Activated T-cell treated with anti-CD3 and anti-CD28 coated beads, Interleukin-2, amount 50 U/mL, for 72 hours (primary cell): ENCODE measurements at regions not wholly inside any gene's neighbourhood (a gene's known extent, or its start where the extent isn't known, plus 50 kb on each side); places are given as distances from the start of the nearest gene placed in this dataset.

Source experiments
- ATAC-seq, 2 donors: fragments of 150-1000 bp; cut with Tn5 transposase; replicated peaks in 1 of 2; 2 replicates each; pipeline ENCODE4 v1.10.0; 2021; ENCODE audit warnings: moderate library complexity in 2 of 2, mild to moderate bottlenecking in 1 of 2
- DNase-seq, 2 donors: peaks; one replicate each; pipeline ENCODE4 v3.0.0; 2021 to 2022; ENCODE audit warnings: mixed read lengths in 1 of 2
- H3K27ac Mint-ChIP-seq: one replicate; pipeline ENCODE4 v1.8.0; 2022; ENCODE audit warnings: mild to moderate bottlenecking, moderate library complexity, mixed read lengths
- H3K27me3 Mint-ChIP-seq: one replicate; pipeline ENCODE4 v1.8.0; 2022; ENCODE audit warnings: low read depth, mixed read lengths
- H3K36me3 Mint-ChIP-seq, 2 donors: one replicate each; pipeline ENCODE4 v1.8.0; 2022; ENCODE audit warnings: mixed read lengths in 2 of 2, mild to moderate bottlenecking in 1 of 2; ENCODE audit not compliant: insufficient read depth in 2 of 2
- H3K4me1 Mint-ChIP-seq: one replicate; pipeline ENCODE4 v1.8.0; 2022; ENCODE audit warnings: low read depth, mixed read lengths
- H3K4me3 Mint-ChIP-seq, 2 donors: one replicate each; pipeline ENCODE4 v1.8.0; 2022; ENCODE audit warnings: mild to moderate bottlenecking in 2 of 2, mixed read lengths in 2 of 2, moderate library complexity in 2 of 2
- H3K9me3 Mint-ChIP-seq, 2 donors: one replicate each; pipeline ENCODE4 v1.8.0; 2022; ENCODE audit warnings: mixed read lengths in 2 of 2

- Mint-ChIP-seq H3K4me3 (no peak overlapping the region), H3K9me3 (peaks cover 0 to 5% of the 10 kb centered on the region in 2 donors), H3K4me1 (no peaks in the 10 kb centered on the region), H3K27me3 (peaks cover 6% of the 10 kb centered on the region), H3K27ac (no peak overlapping the region), H3K36me3 (no peaks in the 10 kb centered on the region)
- no peak for DNase-seq
- no peak for ATAC-seq
Measured at GRCh38 chr18:73746101-73746500, 401.5 kb downstream of the FBXO15 start.

DNA sequence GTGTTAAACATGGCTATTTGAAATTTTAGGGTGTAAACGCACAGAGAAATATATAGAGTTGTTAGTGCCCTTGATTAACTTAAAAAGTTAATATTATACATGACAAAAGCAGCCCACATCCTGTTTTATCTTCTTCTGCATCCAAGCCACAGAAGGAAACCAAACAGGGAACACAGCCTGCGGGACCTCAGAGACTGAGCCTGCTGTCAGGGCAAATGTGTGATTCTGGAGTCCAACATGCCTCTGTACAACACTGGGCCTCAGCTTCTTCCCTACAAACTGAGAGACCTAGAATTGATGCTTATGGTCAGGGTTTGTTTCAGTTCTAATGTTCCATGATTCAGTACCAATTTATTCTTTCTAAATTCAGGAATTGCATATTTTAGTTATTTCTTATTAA lies 404.7 kb downstream of the FBXO15 start:
- H3K4me3 Mint-ChIP-seq = no peak overlapping the region
- peaks cover 6% of the 10 kb centered on the region for H3K27me3 Mint-ChIP-seq
- no peak for DNase-seq
- H3K4me1 Mint-ChIP-seq = no peaks in the 10 kb centered on the region
- H3K27ac Mint-ChIP-seq = no peak overlapping the region
- H3K9me3 Mint-ChIP-seq = peaks cover 2 to 7% of the 10 kb centered on the region in 2 donors
- no peak for ATAC-seq
- H3K36me3 Mint-ChIP-seq = no peaks in the 10 kb centered on the region

DNA sequence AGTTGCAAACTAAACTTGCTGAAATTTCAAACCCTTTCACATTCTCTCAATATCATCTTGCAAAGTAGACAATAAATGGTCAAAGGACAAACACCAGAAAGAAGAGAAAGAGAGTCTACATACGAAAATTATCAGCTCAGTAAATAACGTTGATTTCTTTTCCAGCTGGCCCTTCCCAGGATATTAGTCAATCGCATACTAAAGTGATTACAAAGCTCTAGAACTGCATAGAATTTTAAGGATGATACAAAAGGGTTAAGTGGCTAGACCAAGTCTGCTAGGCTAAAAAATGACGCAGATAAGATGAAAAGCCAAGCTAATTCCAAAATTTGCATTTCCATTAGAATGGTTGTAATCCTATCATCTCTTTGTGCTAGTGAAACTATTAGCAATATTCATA lies 405.7 kb downstream of the FBXO15 start:
- no peak overlapping the region for H3K4me3 Mint-ChIP-seq
- H3K27ac Mint-ChIP-seq = no peak overlapping the region
- peaks cover 6% of the 10 kb centered on the region for H3K27me3 Mint-ChIP-seq
- no peaks in the 10 kb centered on the region for H3K4me1 Mint-ChIP-seq
- peaks cover 2 to 7% of the 10 kb centered on the region in 2 donors for H3K9me3 Mint-ChIP-seq
- ATAC-seq (no peak), DNase-seq (no peak)
- no peaks in the 10 kb centered on the region for H3K36me3 Mint-ChIP-seq

GRCh38 chr18:73739098-73739497 lies 408.5 kb downstream of the FBXO15 start:
- H3K4me1 Mint-ChIP-seq = no peaks in the 10 kb centered on the region
- peaks cover 6% of the 10 kb centered on the region for H3K27me3 Mint-ChIP-seq
- no peak for DNase-seq
- no peak overlapping the region for H3K27ac Mint-ChIP-seq
- peaks cover 4 to 7% of the 10 kb centered on the region in 2 donors for H3K9me3 Mint-ChIP-seq
- ATAC-seq = no peak
- no peaks in the 10 kb centered on the region for H3K36me3 Mint-ChIP-seq
- H3K4me3 Mint-ChIP-seq = no peak overlapping the region

GRCh38 chr18:73737990-73738389 lies 409.6 kb downstream of the FBXO15 start:
- ATAC-seq (no peak), DNase-seq (no peak)
- Mint-ChIP-seq H3K9me3 (peaks cover 4% of the 10 kb centered on the region in 2 donors), H3K4me1 (no peaks in the 10 kb centered on the region), H3K27ac (no peak overlapping the region), H3K36me3 (no peaks in the 10 kb centered on the region), H3K4me3 (no peak overlapping the region), H3K27me3 (no peaks in the 10 kb centered on the region)

- H3K27me3 Mint-ChIP-seq = peaks cover 5% of the 10 kb centered on the region
Measured at GRCh38 chr18:73735836-73736235, 411.8 kb downstream of the FBXO15 start.

GRCh38 chr18:73733806-73734314 lies 413.8 kb downstream of the FBXO15 start:
- Mint-ChIP-seq H3K27ac (no peak overlapping the region), H3K27me3 (peaks cover 5% of the 10 kb centered on the region), H3K4me3 (no peak overlapping the region), H3K9me3 (peaks cover 9 to 10% of the 10 kb centered on the region in 2 donors), H3K4me1 (no peaks in the 10 kb centered on the region), H3K36me3 (peaks cover 0 to 1% of the 10 kb centered on the region in 2 donors)
- no peak for ATAC-seq
- DNase-seq = no peak

More at GRCh38 chr18:73735836-73736235, 411.8 kb downstream of the FBXO15 start:
- peaks cover 0 to 1% of the 10 kb centered on the region in 2 donors for H3K36me3 Mint-ChIP-seq
- DNase-seq = no peak
- no peaks in the 10 kb centered on the region for H3K4me1 Mint-ChIP-seq
- H3K27ac Mint-ChIP-seq = no peak overlapping the region
- peaks cover 6 to 12% of the 10 kb centered on the region in 2 donors for H3K9me3 Mint-ChIP-seq
- no peak for ATAC-seq
- H3K4me3 Mint-ChIP-seq = no peak overlapping the region

DNA sequence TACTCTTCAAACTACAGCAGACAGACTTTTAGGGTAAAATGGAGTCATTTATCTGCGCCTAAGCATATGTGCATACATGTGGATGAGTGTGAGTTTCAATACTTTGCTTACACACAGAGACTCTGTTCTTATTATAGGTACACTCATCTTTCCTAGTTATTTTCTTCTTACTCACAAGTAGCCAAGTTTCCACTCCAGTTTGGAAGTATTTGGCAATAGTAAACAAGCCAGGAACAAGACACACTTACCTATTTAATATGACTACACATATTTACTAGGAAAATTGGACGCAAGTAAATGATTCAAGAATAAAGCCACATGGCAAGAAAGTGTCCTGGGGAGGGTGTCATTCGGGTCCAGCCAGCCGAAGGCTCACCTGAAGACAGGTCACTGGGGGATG lies 414.3 kb downstream of the FBXO15 start:
- peaks cover 9 to 10% of the 10 kb centered on the region in 2 donors for H3K9me3 Mint-ChIP-seq
- no peak overlapping the region for H3K27ac Mint-ChIP-seq
- ATAC-seq = no peak
- H3K4me1 Mint-ChIP-seq = no peaks in the 10 kb centered on the region
- H3K36me3 Mint-ChIP-seq = peaks cover 0 to 1% of the 10 kb centered on the region in 2 donors
- H3K27me3 Mint-ChIP-seq = peaks cover 5% of the 10 kb centered on the region
- no peak for DNase-seq
- H3K4me3 Mint-ChIP-seq = no peak overlapping the region

GRCh38 chr18:73728657-73729056 lies 419.0 kb downstream of the FBXO15 start:
- no peak for ATAC-seq
- H3K27ac Mint-ChIP-seq = no peak overlapping the region

GRCh38 chr18:73724958-73725357 lies 422.7 kb downstream of the FBXO15 start:
- peaks cover 0 to 5% of the 10 kb centered on the region in 2 donors for H3K9me3 Mint-ChIP-seq

More at GRCh38 chr18:73728657-73729056, 419.0 kb downstream of the FBXO15 start:
- Mint-ChIP-seq H3K9me3 (peaks cover 7 to 8% of the 10 kb centered on the region in 2 donors), H3K27me3 (peaks cover 5% of the 10 kb centered on the region), H3K36me3 (peaks cover 0 to 1% of the 10 kb centered on the region in 2 donors), H3K4me3 (no peak overlapping the region), H3K4me1 (no peaks in the 10 kb centered on the region)
- no peak for DNase-seq

GRCh38 chr18:73719611-73720010 lies 428.0 kb downstream of the FBXO15 start:
- no peak overlapping the region for H3K4me3 Mint-ChIP-seq
- no peak overlapping the region for H3K27ac Mint-ChIP-seq
- H3K9me3 Mint-ChIP-seq = peaks cover 0 to 9% of the 10 kb centered on the region in 2 donors
- H3K36me3 Mint-ChIP-seq = no peaks in the 10 kb centered on the region
- H3K27me3 Mint-ChIP-seq = no peaks in the 10 kb centered on the region
- no peaks in the 10 kb centered on the region for H3K4me1 Mint-ChIP-seq
- no peak for DNase-seq
- no peak for ATAC-seq

More at GRCh38 chr18:73724958-73725357, 422.7 kb downstream of the FBXO15 start:
- Mint-ChIP-seq H3K36me3 (no peaks in the 10 kb centered on the region), H3K27me3 (no peaks in the 10 kb centered on the region), H3K4me1 (no peaks in the 10 kb centered on the region), H3K4me3 (no peak overlapping the region), H3K27ac (no peak overlapping the region)
- no peak for ATAC-seq
- no peak for DNase-seq

GRCh38 chr18:73717570-73717969 lies 430.1 kb downstream of the FBXO15 start:
- ATAC-seq (no peak), DNase-seq (no peak)
- Mint-ChIP-seq H3K36me3 (no peaks in the 10 kb centered on the region), H3K4me1 (no peaks in the 10 kb centered on the region), H3K27me3 (no peaks in the 10 kb centered on the region), H3K4me3 (no peak overlapping the region), H3K27ac (no peak overlapping the region), H3K9me3 (peaks cover 0 to 11% of the 10 kb centered on the region in 2 donors)

DNA sequence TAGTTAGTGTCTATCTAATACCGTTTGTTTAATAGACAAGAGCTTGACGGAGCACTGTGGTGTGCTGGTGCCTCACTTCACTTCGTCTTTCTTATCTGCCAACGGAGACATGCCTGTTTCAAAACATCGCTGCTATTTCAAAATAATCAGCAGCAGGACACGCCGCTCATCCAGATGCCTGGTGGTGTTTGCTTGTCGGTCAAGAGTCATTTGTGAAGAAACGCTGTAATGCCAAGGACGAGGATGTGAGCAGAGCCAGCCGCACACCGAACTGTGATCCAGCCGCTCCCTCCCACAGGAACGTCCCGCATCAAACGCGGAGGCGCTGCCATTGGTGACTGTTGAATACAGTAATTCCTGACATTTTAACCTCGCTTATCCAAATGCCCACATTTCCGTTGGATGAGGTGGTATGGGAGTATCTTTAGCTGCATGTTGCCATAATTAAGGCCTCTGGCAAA lies 432.4 kb downstream of the FBXO15 start:
- peaks cover 0 to 10% of the 10 kb centered on the region in 2 donors for H3K9me3 Mint-ChIP-seq
- ATAC-seq = no peak
- H3K36me3 Mint-ChIP-seq = no peaks in the 10 kb centered on the region
- H3K4me1 Mint-ChIP-seq = no peaks in the 10 kb centered on the region
- H3K27me3 Mint-ChIP-seq = no peaks in the 10 kb centered on the region
- no peak overlapping the region for H3K27ac Mint-ChIP-seq
- H3K4me3 Mint-ChIP-seq = no peak overlapping the region
- DNase-seq = no peak

DNA sequence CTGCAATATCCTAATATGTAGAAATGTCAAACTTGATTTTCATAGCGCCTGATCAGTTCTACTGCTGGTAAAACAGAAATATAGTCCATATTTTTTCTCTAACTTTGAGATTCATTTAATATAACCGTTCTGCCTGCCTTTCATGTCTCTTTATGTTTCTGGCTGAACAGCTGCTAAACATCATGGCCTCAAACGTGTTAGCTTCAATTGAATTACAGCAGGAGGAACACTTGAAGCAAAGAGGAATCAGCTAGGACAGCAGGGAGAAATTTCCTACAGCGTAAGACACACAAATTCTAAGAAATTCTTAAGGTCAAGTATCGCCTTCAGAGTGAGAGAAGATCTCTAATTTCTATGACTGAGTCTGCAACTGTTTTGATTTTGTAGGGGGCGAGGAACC lies 433.2 kb downstream of the FBXO15 start:
- H3K9me3 Mint-ChIP-seq = peaks cover 0 to 8% of the 10 kb centered on the region in 2 donors
- no peak for ATAC-seq
- no peaks in the 10 kb centered on the region for H3K27me3 Mint-ChIP-seq
- no peak overlapping the region for H3K4me3 Mint-ChIP-seq
- no peaks in the 10 kb centered on the region for H3K36me3 Mint-ChIP-seq
- DNase-seq = no peak
- no peak overlapping the region for H3K27ac Mint-ChIP-seq
- H3K4me1 Mint-ChIP-seq = no peaks in the 10 kb centered on the region
